ENCODE measurements at regions not wholly inside any gene's neighbourhood (a gene's known extent, or its start where the extent isn't known, plus 50 kb on each side); places are given as distances from the start of the nearest gene placed in this dataset.

DNA sequence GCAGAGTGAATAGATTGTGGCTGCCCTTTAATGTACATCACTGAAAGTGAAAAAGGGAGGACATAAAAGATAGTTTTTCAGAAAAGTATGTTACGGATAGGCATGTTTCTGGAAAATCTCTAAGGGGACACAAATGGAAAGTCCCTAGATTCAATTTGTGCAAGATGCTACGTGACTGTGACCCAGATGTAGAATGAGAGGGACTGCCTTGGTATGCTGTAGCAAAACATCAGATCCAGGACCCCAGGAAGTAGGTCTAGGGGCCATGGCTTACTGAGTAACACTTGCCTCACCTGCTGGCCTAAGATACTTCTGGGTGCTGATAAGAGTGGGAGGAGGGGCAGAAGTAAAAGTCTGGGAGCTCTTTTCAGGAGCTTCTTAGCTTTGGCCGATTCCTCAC lies 191.2 kb upstream of the PHYHIPL start (continued):
- TF ChIP-seq, protein P1, sequence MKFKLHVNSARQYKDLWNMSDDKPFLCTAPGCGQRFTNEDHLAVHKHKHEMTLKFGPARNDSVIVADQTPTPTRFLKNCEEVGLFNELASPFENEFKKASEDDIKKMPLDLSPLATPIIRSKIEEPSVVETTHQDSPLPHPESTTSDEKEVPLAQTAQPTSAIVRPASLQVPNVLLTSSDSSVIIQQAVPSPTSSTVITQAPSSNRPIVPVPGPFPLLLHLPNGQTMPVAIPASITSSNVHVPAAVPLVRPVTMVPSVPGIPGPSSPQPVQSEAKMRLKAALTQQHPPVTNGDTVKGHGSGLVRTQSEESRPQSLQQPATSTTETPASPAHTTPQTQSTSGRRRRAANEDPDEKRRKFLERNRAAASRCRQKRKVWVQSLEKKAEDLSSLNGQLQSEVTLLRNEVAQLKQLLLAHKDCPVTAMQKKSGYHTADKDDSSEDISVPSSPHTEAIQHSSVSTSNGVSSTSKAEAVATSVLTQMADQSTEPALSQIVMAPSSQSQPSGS (IDR thresholded peaks at IDR 0.05; ENCODE audit: low read length), result no peak
- TF ChIP-seq BMI1 (IDR thresholded peaks at IDR 0.05; ENCODE audit: borderline replicate concordance) (no peak), TCF12 (IDR thresholded peaks at IDR 0.05; ENCODE audit: low read depth, low read length) (no peak), ATF7 (IDR thresholded peaks at IDR 0.05; ENCODE audit: low read depth) (no peak), LARP7 (IDR thresholded peaks at IDR 0.05) (no peak)
- TF ChIP-seq, protein P2, sequence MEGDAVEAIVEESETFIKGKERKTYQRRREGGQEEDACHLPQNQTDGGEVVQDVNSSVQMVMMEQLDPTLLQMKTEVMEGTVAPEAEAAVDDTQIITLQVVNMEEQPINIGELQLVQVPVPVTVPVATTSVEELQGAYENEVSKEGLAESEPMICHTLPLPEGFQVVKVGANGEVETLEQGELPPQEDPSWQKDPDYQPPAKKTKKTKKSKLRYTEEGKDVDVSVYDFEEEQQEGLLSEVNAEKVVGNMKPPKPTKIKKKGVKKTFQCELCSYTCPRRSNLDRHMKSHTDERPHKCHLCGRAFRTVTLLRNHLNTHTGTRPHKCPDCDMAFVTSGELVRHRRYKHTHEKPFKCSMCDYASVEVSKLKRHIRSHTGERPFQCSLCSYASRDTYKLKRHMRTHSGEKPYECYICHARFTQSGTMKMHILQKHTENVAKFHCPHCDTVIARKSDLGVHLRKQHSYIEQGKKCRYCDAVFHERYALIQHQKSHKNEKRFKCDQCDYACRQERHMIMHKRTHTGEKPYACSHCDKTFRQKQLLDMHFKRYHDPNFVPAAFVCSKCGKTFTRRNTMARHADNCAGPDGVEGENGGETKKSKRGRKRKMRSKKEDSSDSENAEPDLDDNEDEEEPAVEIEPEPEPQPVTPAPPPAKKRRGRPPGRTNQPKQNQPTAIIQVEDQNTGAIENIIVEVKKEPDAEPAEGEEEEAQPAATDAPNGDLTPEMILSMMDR (IDR thresholded peaks at IDR 0.05 in 2 of 3, conservative IDR thresholded peaks at IDR 0.05 in 1 of 3; ENCODE audit: control insufficient read depth in 2 of 3, extremely low read depth in 1 of 3, insufficient read depth in 1 of 3, low read depth in 3 of 3, low read length in 3 of 3), result no peak
- TF ChIP-seq, protein P3, sequence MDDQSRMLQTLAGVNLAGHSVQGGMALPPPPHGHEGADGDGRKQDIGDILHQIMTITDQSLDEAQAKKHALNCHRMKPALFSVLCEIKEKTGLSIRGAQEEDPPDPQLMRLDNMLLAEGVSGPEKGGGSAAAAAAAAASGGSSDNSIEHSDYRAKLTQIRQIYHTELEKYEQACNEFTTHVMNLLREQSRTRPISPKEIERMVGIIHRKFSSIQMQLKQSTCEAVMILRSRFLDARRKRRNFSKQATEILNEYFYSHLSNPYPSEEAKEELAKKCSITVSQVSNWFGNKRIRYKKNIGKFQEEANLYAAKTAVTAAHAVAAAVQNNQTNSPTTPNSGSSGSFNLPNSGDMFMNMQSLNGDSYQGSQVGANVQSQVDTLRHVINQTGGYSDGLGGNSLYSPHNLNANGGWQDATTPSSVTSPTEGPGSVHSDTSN (IDR thresholded peaks at IDR 0.05; ENCODE audit: insufficient replicate concordance, low read depth, low read length), result no peak

DNA sequence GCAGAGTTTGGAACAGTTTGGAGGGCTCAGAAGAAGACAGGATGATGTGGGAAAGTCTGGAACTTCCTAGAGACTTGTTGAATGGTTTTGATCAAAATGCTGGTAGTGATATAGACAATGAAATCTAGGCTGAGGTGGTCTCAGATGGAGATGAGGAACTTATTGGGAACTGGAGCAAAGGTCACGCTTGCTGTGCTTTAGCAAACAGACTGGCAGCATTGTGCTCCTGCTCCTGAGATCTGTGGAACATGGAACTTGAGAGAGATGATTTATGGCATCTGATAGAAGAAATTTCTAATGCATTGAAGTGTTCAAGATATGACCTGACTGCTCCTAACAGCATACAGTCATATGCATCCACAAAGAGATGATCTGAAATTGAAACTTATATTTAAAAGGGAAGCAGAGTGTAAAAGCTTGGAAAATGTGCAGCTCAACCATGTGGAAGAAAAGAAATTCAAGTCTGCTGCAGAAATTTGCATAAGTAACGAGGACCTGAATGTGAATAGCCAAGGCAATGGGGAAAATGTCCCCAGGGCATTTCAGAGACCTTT lies 186.9 kb upstream of the PHYHIPL start:
- RAD21 ChIA-PET (ENCODE audit: unreplicated experiment), result no interaction called here
- no TSS peak for BruUV-seq (replicated peaks)
- CTCF ChIA-PET, result interaction anchor here (0.8 to 0.9 kb wide), 2 partner anchors 14 to 34 kb away, joined by 3 read pairs; no protein-coding TSS in a partner anchor
- FAIRE-seq (no peak), ATAC-seq (no peak), DNase-seq (ENCODE audit: low read depth, low spot score) (no peak)
- Histone ChIP-seq H2AFZ (ENCODE audit: control insufficient read depth, low read depth, low read length) (no peak overlapping the region), H3K27ac (ENCODE audit: control insufficient read depth, insufficient read depth) (no peak overlapping the region), H3K36me3 (ENCODE audit: control insufficient read depth in 2 of 2, insufficient read depth in 2 of 2, low read length in 1 of 2) (no peaks in the 10 kb centered on the region), H3K9me3 (replicated peaks; ENCODE audit: control insufficient read depth, insufficient read depth, low read length) (peaks cover 8% of the 10 kb centered on the region), H4K20me1 (ENCODE audit: control insufficient read depth, insufficient read depth) (no peaks in the 10 kb centered on the region), H3K79me2 (ENCODE audit: control insufficient read depth, insufficient read depth, low read length) (no peaks in the 10 kb centered on the region), H3K4me2 (ENCODE audit: control insufficient read depth, insufficient read depth) (no peak overlapping the region), H3K4me1 (ENCODE audit: control insufficient read depth, insufficient read depth, low read length) (peaks cover 9% of the 10 kb centered on the region), H3K9ac (ENCODE audit: control insufficient read depth, insufficient read depth, low read length) (no peak overlapping the region), H3K4me3 (no peak overlapping the region), H3K27me3 (replicated peaks in 1 of 2; ENCODE audit: control insufficient read depth in 2 of 2, insufficient read depth in 2 of 2, low read length in 1 of 2) (no peaks in the 10 kb centered on the region)
- in situ Hi-C loops (cut with MboI), result no loop called here
- SMC1A ChIA-PET (ENCODE audit: uncharacterized antibody, unreplicated experiment), result interaction anchor here (1.3 to 8.8 kb wide), 3 partner anchors 8 to 75 kb away, joined by 4 to 222 read pairs (median 52); no protein-coding TSS in a partner anchor
- POLR2A ChIA-PET, result no interaction called here
- intact Hi-C loops (cut with micrococcal nuclease; ENCODE audit: unreplicated experiment), result no loop called here
- 4% methylated on average over 2 of the region's 2 CpGs for WGBS (ENCODE audit: insufficient coverage, insufficient replicate concordance, low lambda C conversion rate, missing lambda C conversion rate)
- TF ChIP-seq ETV6 (conservative IDR thresholded peaks at IDR 0.05 in 1 of 2, IDR thresholded peaks at IDR 0.05 in 1 of 2; ENCODE audit: borderline replicate concordance in 1 of 2, low read depth in 1 of 2), result no peak
- TF ChIP-seq, protein P4, sequence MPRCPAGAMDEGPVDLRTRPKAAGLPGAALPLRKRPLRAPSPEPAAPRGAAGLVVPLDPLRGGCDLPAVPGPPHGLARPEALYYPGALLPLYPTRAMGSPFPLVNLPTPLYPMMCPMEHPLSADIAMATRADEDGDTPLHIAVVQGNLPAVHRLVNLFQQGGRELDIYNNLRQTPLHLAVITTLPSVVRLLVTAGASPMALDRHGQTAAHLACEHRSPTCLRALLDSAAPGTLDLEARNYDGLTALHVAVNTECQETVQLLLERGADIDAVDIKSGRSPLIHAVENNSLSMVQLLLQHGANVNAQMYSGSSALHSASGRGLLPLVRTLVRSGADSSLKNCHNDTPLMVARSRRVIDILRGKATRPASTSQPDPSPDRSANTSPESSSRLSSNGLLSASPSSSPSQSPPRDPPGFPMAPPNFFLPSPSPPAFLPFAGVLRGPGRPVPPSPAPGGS (IDR thresholded peaks at IDR 0.05; ENCODE audit: borderline replicate concordance, insufficient read depth, low read depth, low read length, poor library complexity, severe bottlenecking), result no peak
- no peak for TF ChIP-seq EZH2 (IDR thresholded peaks at IDR 0.05; ENCODE audit: borderline replicate concordance, control insufficient read depth, low read depth, low read length)
- TF ChIP-seq ZNF217 (IDR thresholded peaks at IDR 0.05), result no peak
- TF ChIP-seq GABPA (IDR thresholded peaks at IDR 0.05; ENCODE audit: low read depth), result no peak
- no peak for TF ChIP-seq BACH1 (IDR thresholded peaks at IDR 0.05; ENCODE audit: borderline replicate concordance)

Measured in GM12878 (cell line).